HG03342 (cell line): ENCODE measurements at regions not wholly inside any gene's neighbourhood (a gene's known extent, or its start where the extent isn't known, plus 50 kb on each side); places are given as distances from the start of the nearest gene placed in this dataset.

Experiments
- ATAC-seq: cut with Tn5 transposase; IDR thresholded peaks from one replicate; pipeline ENCODE4 v1.9.1; 2021; ENCODE audit warnings: mild to moderate bottlenecking, moderate library complexity; ENCODE audit not compliant: unreplicated experiment

- ATAC-seq = no peak
These were observed 113.0 kb downstream of the MMRN1 start for GRCh38 chr4:90007494-90008167.

GRCh38 chr4:90012918-90013317 lies 114.3 kb upstream of the CCSER1 start:
- ATAC-seq = no peak

GRCh38 chr4:90024519-90024918 lies 102.7 kb upstream of the CCSER1 start:
- ATAC-seq = no peak

GRCh38 chr4:90025248-90025647 lies 101.9 kb upstream of the CCSER1 start:
- no peak for ATAC-seq

- ATAC-seq = peak; percentile 93
These were observed 99.6 kb upstream of the CCSER1 start for GRCh38 chr4:90027565-90027964.

- no peak for ATAC-seq
These were observed 98.7 kb upstream of the CCSER1 start for GRCh38 chr4:90028460-90028859.

- ATAC-seq = no peak
These were observed 97.0 kb upstream of the CCSER1 start for GRCh38 chr4:90030202-90030601.

GRCh38 chr4:90030953-90031352 lies 96.2 kb upstream of the CCSER1 start:
- no peak for ATAC-seq

GRCh38 chr4:90039122-90039521 lies 88.1 kb upstream of the CCSER1 start:
- no peak for ATAC-seq

GRCh38 chr4:90051999-90052398 lies 75.2 kb upstream of the CCSER1 start:
- no peak for ATAC-seq

GRCh38 chr4:90057091-90057490 lies 70.1 kb upstream of the CCSER1 start:
- no peak for ATAC-seq

- ATAC-seq = no peak
These were observed 67.2 kb upstream of the CCSER1 start for GRCh38 chr4:90060039-90060438.

- no peak for ATAC-seq
These were observed 65.3 kb upstream of the CCSER1 start for GRCh38 chr4:90061881-90062280.

- no peak for ATAC-seq
These were observed 63.0 kb upstream of the CCSER1 start for GRCh38 chr4:90064196-90064595.

- no peak for ATAC-seq
These were observed 58.0 kb upstream of the CCSER1 start for GRCh38 chr4:90069151-90069550.

GRCh38 chr4:90071289-90072235 lies 55.6 kb upstream of the CCSER1 start:
- ATAC-seq = no peak

- ATAC-seq = no peak
These were observed 52.8 kb upstream of the CCSER1 start for GRCh38 chr4:90074322-90074886.
